ENCODE measurements at regions not wholly inside any gene's neighbourhood (a gene's known extent, or its start where the extent isn't known, plus 50 kb on each side); places are given as distances from the start of the nearest gene placed in this dataset.

DNA sequence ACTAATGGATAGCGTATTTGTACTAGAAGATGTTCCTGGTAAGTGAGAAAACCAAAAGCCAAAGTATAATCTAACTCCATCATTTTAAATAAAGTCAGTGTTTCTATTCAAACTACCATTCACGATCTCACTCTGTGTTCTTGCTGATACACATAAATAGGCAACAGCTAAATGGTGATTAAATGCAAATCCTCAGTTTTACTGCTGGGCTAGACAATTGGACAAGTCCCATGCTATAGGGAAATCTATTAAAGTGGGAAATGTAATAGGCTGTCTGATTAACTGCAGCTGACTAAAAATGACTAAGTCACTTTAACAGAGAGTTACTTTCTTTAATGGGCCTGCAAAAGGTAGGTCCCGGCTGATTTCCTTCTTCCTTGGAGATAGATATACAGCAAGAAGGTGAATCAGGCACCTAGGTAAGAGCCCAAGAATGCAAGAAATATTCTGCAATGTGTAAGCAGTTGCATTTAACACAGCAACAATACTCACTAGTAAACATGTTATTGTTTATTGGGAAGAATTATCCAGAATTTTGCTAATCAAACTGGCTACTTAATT, 298.4 kb downstream of the SLITRK6 start:
- TF ChIP-seq GATA3 (IDR thresholded peaks at IDR 0.05; ENCODE audit: low read depth, low read length), result no peak
- TF ChIP-seq GATA2 (IDR thresholded peaks at IDR 0.05; ENCODE audit: low read depth, low read length), result no peak
